NT2/D1 (cell line): ENCODE measurements at regions not wholly inside any gene's neighbourhood (a gene's known extent, or its start where the extent isn't known, plus 50 kb on each side); places are given as distances from the start of the nearest gene placed in this dataset.

Experiments
- SUZ12 ChIP-seq: IDR thresholded peaks from 2 replicates; pipeline ENCODE4 v1.6.1; 2011; ENCODE audit not compliant: insufficient read length, insufficient read depth; ENCODE audit errors: extremely low read depth
- YY1 ChIP-seq: IDR thresholded peaks from 2 replicates; pipeline ENCODE4 v1.6.1; 2011; ENCODE audit not compliant: insufficient read length, insufficient read depth
- ZNF274 ChIP-seq: IDR thresholded peaks from 2 replicates; pipeline ENCODE4 v1.6.1; 2011; ENCODE audit warnings: mild to moderate bottlenecking, low read depth, low read length

- TF ChIP-seq YY1 (no peak), SUZ12 (no peak), ZNF274 (no peak)
Measured at GRCh38 chr1:163535401-163535800, 213.6 kb downstream of the NUF2 start.
